NCI-H1105 (cell line): ENCODE measurements at regions not wholly inside any gene's neighbourhood (a gene's known extent, or its start where the extent isn't known, plus 50 kb on each side); places are given as distances from the start of the nearest gene placed in this dataset.
A peak's percentile ranks its signal among the peaks of the same experiment; 100 is the strongest.
"Not testable (repeated sequence)": the region's sequence is repeated elsewhere in the genome, so short reads cannot be mapped to it uniquely, and the experiment has no call there.

ENCODE experiments used
- DNase-seq: peaks from one replicate; lab custom pipeline; 2025; lab: John Stamatoyannopoulos, UW

DNA sequence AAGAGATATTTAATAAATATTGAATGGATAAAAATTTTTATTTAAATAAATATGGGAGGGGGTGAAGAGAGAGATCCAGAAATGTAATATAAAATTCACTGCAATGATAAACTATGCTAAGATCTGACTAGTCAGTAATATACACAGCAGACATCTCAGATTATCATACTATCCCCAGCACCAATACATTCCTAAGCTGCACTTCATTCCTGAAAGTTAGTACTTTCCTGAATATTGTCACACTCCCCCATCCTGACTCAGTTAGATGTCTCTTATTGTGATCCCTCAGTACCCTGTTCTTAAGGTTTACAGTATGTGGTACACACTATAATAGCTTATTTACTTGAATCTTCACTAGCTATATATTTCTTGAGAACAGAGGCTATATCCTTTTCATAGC lies 88.3 kb upstream of the KCNQ5 start:
- no peak for DNase-seq

DNA sequence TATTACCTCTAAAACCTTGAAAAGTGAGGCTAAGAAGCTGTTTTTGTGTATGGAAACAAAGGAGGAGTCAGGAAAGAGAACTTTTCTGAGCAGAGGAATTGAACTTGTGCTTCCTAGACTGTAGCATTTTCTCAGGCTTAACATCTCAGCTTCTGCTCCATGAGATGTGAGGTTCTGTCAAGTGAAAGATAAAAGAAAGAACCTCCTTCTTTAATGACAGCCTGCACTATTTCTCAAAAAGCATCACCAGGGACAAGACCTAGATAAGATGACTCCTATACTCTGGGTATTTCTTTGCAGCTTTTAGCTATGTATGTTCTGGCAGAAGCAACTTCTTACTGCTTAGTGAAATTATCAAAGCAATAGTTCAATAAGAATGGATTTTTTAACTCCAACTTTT lies 87.6 kb upstream of the KCNQ5 start:
- no peak for DNase-seq

DNA sequence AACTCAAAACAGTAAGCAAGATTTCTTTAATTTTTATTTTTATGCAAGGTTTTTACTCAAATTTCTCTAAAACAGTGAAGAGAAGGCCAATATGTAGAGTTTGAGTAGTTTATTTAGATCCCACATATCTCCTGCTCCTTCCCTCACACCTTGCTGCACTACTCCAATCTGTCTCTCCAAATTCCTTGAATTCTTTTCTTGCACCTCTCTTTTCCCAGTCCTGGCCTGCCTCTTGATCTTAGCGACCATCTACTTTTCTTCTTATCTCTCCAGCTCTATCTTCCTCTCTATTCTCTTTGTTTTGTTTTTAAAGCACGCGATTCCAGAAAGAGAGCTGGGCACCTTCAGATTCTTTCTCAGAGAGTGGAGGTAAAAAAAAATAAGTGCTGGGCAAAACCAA lies 86.7 kb upstream of the KCNQ5 start:
- no peak for DNase-seq

DNA sequence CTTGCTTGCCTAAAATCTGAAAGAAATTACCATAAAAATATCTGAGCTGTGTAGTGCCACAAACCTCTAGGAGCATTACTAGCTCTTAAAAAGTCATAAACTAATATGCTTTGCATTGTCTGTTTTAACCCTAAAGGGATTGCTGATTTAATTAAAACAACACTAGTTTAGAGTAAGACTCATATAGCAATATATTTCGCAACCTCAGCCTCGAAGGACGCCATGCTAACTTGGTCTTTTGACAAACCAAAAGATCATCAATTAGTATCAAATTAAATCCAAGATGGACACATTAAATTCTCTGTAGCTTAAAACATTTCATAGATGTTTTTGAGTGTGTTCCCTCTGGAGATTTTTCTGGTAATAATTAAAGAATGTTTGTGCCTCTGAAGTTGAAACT lies 74.8 kb upstream of the KCNQ5 start:
- DNase-seq = no peak

DNA sequence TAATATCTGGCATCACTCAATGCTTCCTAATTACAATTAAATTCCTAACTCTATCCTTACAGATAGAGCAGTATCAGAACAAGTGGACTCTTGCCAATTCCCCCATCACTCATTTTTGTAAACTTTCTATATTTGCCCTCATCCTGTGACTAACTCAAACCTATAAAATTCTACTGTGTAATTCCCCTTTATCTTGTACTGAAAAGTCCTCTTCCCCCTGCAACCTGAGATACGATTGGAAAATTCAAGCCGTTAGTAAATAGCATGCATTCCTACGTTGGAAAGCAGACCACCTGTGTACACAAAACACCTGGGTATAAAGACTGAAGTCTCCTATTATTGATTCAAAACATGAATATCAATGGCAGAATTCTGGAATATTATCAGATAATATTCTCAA lies 70.4 kb upstream of the KCNQ5 start:
- peak; percentile 3 for DNase-seq

DNA sequence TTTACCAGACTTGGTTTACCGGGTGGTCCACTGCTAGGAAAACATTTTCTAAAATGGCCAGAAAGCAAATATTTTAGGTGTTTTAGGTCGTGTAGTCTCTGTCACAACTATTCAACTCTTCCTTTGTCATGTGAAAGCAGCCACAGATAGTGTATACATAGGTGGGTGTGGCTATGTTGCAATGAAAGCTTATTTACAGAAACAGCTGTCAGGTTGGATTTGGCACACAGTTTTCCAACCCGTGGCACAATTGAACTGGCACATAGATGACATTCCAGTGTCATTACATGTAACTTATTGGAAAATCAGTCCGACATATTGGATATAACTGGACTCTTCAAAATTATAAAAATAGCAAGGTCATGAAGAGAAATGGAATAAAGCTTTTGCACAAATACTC lies 68.9 kb upstream of the KCNQ5 start:
- DNase-seq = peak; percentile 17

DNA sequence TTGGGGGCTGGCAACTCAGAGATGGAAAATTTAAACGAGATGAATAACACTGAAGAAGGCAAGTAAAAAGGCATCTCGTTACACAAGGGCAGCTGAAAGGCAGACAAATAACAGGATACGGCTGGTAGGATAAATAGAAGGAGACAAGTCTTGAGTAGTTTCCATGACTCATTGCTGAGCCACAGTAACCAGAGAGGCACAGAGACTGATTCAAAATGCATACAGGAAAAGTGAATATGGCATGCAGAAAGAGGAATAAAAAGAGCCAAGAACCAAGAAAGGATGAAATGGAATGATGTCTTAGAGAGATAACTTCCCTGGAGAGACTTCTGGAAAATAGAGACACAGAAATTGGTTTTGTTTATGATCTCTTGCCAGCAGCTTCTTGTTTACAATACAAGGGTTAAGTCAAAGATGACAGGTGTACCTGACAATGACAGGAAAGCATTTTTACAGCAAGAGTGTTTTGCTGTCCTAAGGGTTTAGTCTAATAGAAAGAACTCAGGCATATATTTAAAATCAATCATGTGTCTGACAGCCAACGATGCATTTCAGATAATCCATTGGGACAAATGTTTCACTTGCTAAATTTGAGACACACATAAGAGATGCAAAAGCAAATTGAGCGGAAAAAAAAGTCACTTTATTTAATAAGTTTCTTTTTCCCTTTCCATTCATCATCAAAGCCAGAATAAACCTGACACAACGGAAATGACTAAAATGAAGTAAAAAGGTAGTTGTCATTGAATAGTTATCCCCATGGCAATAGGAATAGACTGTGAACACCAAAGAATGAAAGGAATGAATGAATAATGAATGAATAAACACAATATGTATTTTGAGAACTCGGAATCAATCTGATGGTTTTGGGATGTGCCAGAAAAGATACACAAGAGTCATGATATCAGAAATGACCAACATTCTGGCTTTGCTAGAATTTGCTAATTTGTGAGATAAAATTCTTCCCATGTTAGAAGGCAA lies 68.0 kb upstream of the KCNQ5 start:
- peak; percentile 27 for DNase-seq

DNA sequence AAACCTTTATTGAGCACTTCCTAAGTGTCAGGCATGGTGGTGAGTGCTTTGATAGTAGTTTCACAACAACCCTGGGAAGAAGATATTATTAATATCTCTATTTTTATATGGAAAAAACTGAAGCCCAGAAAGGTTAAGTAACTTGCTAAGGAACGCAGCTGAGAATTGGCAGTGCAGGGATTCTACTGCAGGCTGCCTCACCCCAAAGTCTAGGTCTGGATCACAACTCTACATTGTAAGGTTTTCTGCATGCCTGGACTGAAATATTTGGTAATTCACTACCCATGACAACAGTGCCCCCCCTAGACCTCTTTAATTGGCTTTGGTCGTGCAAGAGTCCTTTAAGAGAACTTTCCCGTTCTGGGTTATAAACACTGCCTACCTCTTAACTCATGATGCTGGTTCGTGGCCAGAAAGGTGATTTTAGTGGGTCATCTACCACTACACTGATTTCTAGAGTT lies 67.1 kb upstream of the KCNQ5 start:
- no peak for DNase-seq

DNA sequence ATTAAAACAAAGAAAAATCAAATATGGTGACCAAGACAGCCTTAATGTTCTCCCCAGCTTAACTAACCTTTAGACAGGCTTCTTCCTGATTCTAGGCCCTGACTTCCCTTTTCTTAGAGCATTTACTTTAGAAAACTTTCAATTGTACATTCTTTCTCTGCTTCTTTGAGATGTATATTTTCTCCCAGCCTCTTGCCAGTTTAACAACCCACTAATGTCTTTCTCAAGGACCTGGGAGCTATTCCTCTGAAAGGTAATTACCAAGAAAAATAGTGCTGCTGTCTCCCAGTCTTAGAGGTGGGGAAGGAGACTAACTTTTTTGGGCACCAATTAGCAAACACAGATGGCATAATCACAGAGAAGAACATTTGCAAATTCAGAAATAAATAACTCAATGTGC lies 62.8 kb upstream of the KCNQ5 start:
- no peak for DNase-seq

DNA sequence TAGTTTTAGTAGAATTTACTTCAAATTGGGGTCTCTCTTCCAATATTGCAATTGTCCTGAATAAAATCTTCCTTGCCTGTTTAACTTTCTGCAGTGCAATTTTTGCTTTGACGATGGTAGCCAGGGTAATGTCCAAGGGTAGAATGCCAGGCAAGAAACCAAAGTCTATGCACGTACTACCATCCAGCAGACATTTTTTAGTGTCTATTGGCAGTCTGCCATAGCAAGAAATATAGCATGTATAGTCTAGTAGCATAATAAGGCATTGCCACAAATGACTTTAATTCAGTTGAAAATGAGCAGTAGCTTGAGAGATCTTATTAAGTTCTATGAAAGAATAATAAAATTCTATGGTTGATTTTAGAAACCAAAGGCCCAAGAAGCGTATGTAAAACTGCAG lies 62.3 kb upstream of the KCNQ5 start:
- DNase-seq = no peak

DNA sequence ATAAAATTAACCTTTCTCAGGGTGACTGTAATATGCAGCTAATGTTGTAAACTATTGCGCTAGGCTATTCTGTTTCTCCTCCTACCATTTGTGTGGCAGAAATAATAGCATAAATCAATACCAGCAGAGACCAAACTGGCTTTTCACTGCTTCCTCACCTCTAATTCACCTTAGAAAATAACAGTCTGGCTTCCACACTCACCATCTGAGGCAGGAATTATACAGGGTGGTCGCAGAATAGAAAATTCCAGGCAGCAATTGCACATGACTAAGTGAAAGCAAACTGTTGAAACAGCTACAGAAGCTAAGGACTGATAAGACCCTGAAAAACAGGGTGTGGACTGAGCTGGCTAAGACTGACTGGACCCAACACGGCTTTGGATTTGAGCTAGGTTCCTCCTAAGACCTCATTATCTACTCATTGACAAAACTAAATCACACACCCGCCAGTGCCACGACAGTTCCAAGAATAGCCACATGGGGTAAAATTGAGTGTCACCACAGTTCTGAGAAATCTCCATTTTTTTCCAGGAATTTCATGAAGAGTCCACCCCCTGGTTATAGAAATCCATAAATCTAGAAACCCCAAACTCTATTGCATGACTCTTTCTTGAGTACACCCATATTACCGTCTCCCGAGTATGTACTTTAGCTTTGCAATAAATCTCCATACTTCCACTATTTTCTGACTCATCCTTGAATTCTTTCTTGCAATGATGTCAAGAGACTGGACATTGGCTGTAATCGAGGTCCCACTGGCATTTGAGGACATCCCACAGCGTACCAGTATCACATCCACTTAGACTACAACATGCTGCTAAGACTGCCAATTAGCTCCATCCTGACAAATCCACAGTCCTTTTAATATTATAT lies 60.9 kb upstream of the KCNQ5 start:
- DNase-seq = no peak

DNA sequence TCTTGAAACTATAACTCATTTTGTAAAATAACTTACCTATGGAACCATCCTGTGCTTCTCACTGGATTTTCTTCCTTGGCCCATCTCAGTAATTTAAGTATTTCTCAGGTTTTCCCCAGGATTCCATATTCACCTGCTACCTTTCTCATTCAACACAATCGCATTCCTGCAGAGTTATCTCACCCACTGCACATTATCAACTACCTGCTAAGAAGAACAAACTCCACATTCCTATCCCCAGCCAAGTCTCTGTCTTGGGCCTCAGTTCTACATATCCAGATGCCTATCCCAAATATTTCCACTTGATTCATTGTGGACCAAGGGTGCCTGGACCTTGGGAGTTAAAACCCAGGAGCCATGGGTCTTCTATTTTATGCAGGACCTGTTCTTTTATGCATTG lies 60.2 kb upstream of the KCNQ5 start:
- no peak for DNase-seq

DNA sequence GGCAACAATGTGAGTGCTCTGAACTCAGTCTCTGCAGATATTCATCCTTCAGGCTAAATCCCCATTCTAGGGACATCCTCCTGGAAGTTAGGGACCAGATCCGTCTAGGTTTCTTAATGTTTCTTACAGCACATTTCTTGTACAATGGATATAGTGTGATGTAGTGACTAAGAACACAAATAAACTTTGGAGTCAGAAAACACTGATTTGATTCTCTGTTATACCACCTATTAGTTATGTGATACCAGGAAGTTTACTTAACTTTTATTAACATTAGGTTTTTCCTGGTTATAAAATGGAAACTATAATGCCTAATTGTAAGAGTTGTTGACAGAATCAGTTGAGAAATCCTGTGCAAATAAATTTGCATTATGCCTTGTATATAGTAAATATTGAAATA lies 57.6 kb upstream of the KCNQ5 start:
- no peak for DNase-seq

DNA sequence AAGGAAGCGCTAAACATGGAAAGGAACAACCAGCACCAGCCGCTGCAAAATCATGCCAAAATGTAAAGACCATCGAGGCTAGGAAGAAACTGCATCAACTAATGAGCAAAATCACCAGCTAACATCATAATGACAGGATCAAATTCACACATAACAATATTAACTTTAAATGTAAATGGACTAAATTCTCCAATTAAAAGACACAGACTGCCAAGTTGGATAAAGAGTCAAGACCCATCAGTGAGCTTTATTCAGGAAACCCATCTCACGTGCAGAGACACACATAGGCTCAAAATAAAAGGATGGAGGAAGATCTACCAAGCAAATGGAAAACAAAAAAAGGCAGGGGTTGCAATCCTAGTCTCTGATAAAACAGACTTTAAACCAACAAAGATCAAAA lies 49.9 kb upstream of the KCNQ5 start:
- not testable (repeated sequence) for DNase-seq
